GM21447 (cell line): ENCODE measurements at regions not wholly inside any gene's neighbourhood (a gene's known extent, or its start where the extent isn't known, plus 50 kb on each side); places are given as distances from the start of the nearest gene placed in this dataset.
"Not testable (repeated sequence)": the region's sequence is repeated elsewhere in the genome, so short reads cannot be mapped to it uniquely, and the experiment has no call there.

Source experiments
- ATAC-seq: cut with Tn5 transposase; IDR thresholded peaks from one replicate; pipeline ENCODE4 v1.9.1; 2021; ENCODE audit not compliant: unreplicated experiment

- ATAC-seq: no peak
Observed at GRCh38 chr4:112940336-112940735, 109.1 kb upstream of the ANK2 start.

- no peak for ATAC-seq
Observed at GRCh38 chr4:112942077-112942476, 107.4 kb upstream of the ANK2 start.

- ATAC-seq: no peak
Observed at GRCh38 chr4:112942997-112943396, 106.5 kb upstream of the ANK2 start.

GRCh38 chr4:112944006-112944405 lies 105.4 kb upstream of the ANK2 start:
- ATAC-seq: no peak

DNA sequence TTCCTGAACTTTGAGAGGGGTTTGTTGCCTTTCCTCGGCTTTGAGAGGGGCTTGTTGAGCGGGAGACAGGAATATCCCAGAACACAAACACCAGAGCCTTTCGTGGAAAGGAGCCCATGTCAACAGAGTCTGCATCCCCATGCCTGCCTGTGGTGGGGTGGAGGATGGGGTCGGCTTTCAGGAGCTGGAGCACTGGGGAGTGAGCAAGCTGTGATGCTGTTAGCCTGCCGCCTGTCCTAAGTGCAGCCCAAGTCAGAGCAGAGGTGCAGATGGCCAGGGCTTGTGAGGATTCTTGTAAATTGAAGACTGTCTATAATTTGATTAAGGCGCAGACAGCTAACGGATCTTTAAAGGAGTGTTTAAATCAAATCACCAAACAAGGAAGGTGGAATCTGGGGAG lies 103.3 kb upstream of the ANK2 start:
- ATAC-seq: no peak

DNA sequence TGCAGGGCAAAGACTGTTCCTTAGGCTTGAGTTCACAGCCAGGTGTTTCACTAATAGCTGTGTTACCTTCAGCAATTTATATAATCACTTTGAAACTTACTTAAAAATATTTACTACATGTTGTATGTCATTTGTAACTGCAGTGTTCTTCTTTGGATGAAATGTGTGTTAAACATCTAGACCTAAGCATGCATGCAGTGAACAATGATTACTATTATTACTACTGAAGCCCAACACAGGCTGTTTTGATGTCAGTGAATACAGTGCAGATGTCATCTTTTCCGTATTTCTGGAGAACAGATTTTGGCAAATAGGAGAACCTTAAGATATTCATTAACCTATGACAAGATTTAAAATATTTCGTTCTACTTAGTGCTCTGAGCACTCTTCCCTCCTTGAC lies 101.8 kb upstream of the ANK2 start:
- ATAC-seq: no peak

GRCh38 chr4:112951362-112952312 lies 97.8 kb upstream of the ANK2 start:
- ATAC-seq: no peak

DNA sequence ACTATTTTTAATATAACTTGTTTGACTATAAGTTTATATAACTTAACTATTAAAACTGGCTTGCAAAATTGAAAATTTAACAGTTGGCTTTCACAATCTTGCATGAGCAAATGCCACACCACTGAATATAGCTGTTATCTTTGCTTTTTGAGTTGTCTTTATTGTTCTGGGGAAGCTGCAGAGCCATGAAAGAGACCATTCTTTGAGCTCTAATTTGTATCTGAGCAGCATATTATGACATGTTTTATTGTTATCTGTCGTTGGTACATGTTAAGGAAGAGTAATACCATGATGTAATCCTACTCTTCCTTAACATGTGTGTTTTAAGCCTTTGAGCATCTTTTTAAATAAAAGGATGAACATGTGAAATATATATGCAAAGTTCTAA lies 97.1 kb upstream of the ANK2 start:
- ATAC-seq: no peak

GRCh38 chr4:112953262-112953661 lies 96.2 kb upstream of the ANK2 start:
- no peak for ATAC-seq

GRCh38 chr4:112954286-112954685 lies 95.2 kb upstream of the ANK2 start:
- no peak for ATAC-seq

GRCh38 chr4:112956484-112956896 lies 93.0 kb upstream of the ANK2 start:
- no peak for ATAC-seq

- not testable (repeated sequence) for ATAC-seq
Observed at GRCh38 chr4:112957764-112958163, 91.7 kb upstream of the ANK2 start.

DNA sequence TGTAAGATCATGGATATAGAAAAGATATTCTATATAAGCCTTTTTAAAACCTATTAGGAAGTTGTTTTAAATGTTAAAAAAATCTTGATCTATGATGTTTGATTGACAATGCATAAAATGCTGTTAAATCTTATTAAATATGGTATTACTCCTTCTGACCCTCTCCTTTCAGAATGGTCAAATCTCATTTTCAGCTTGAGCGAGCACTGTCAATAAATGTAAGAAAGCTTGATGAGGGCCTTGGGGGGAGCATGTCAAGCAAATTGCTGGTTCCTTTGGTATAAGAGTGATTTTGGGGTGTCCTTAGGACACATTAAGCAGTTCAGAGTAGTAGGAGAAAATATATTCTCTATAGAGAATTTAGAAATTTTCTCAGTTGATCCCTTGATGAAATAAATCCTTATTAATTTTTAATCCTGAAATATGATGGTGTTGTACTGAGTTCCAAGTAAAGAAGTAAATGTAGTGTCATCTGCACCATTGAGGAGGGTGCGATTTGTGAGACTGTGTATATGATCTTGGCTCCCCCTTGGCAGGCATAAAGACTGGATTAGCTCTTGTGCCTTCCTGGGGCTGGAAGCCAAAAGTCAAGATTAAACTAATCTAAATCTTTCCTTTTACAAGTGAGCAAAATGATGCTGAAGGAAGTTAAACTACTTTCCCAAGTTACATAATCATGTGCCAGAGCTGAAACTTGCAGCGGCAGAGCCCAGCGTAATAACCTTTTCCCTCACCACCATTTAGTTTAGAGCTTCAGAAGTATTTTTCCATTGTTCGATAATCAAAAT lies 82.6 kb upstream of the ANK2 start:
- ATAC-seq: no peak

- ATAC-seq: no peak
Observed at GRCh38 chr4:112968451-112969159, 80.8 kb upstream of the ANK2 start.

GRCh38 chr4:112970903-112971302 lies 78.5 kb upstream of the ANK2 start:
- no peak for ATAC-seq

DNA sequence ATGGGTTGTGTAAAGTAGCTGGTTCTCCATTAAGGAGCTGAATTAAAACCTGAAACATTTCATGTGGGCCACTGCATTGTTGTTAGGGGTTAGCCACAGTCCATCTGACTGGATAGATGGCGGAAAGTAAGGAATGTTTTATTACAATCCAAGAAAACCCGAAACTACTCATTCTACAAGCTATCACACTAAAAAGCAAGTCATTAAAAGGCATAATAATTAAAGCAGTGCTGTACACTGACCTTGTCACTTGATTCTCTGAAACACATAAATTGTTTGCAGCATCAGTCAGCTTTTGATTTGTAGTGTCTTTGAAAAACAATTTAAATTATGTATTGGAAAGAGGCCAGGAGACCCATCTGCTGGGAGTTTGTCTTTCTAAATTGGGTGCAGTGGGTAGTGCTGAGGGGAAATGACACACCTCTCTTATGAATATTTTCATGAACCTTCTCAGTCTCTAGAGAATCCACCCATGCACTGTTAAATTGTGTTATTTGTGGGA lies 75.7 kb upstream of the ANK2 start:
- ATAC-seq: no peak

- no peak for ATAC-seq
Observed at GRCh38 chr4:112975567-112976355, 73.7 kb upstream of the ANK2 start.

GRCh38 chr4:112978691-112979472 lies 70.6 kb upstream of the ANK2 start:
- ATAC-seq: no peak

DNA sequence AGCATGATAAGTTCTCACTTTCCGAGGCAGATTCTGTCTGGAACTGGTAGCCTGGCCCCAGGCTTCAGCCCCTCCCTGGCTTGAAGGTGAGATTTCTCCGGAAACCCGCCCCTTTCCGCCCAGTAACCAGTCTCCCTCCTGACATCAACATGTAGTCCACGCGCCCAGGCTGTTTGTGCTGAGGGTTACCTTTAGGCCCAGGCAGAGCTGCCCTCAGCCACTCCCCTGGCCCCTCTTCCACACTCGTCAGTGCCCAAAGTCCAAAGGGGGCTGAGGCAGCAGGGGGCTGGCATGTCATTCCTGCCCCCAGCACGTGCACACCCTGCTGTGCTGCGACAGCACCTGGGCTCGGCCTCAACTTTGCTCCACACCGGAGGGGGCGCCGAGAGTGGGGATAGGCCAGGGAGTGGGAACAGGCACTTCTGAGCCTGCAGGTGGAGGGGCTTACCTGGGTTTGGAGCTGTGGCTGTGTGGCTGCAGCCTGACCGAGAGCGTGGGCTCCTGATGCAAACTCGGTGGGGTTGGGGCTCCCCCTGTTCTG lies 69.5 kb upstream of the ANK2 start:
- no peak for ATAC-seq
